DMS114 treated with DMSO at 0.1 percent for 48 hours (cell line): ENCODE measurements at regions not wholly inside any gene's neighbourhood (a gene's known extent, or its start where the extent isn't known, plus 50 kb on each side); places are given as distances from the start of the nearest gene placed in this dataset.

Experiments
- DNase-seq: peaks from one replicate; lab custom pipeline; 2025; ENCODE audit not compliant: unreplicated experiment; lab: John Stamatoyannopoulos, UW

DNA sequence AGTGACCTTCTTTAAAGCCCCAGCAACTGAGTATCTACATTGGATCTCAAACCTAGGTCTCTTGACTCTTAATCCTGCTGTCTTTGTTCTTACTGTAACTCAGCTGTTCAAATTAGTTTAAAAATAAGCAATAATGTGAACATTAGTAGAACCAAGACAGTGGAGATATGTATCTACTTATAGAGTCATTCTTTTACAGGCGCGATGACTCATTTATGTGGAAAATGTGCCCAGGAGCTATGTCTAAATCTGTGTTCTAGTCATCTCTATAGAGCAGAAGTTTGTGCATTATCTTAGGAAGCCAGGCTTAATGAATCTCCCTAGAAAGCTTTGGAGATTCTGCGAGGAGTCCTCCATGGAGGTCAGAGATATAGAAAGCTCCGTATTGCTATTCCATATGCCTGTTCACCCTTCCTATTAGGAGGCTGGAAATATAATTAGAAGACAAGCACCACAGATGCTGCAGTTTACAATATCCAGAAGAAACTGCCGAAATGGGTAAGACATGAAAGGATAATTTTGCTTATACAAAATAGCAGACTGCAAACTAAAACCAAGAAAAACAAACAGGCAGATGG is 211.6 kb downstream of the TRIB2 start:
- DNase-seq = no peak

- DNase-seq = no peak
These were observed 212.2 kb downstream of the TRIB2 start for GRCh38 chr2:12928775-12929401.

DNA sequence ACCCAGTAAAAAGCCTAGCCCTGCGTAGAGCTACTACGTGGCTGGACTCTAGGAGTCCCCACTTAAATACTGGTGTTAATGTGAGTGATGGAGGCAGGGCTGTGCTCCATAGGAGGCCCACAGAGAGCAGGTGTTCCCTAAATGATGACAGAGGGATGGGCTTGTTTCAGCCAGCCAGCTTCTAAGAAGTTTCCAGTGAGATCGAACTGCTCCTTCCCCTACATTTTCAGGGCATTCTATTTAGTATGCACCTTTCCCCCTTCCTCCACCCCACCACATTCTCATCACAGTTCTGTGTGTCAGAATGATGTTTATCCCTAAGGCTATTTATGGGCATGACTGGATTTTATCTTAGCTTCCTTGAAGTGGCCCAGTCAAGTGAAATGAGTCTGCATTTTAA is 213.0 kb downstream of the TRIB2 start:
- DNase-seq = no peak

DNA sequence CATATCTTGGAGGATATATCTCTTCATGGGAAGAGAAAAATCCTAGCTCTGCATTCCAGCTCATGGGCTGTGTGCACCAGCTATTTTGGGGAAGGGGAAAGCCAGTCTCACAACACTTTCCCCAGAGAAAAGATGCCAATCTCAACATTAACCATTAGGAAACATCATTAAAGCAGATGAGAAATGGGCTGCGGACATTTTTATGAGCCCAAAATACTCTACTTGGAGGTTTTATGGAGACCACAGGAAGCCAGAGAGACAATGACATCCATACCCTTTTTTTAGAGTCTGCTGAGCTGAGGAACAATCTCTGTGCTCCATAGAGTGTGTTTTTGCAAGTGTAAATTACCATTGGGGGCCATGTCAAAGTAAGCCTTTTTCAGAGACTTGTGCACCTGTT is 213.7 kb downstream of the TRIB2 start:
- no peak for DNase-seq

DNA sequence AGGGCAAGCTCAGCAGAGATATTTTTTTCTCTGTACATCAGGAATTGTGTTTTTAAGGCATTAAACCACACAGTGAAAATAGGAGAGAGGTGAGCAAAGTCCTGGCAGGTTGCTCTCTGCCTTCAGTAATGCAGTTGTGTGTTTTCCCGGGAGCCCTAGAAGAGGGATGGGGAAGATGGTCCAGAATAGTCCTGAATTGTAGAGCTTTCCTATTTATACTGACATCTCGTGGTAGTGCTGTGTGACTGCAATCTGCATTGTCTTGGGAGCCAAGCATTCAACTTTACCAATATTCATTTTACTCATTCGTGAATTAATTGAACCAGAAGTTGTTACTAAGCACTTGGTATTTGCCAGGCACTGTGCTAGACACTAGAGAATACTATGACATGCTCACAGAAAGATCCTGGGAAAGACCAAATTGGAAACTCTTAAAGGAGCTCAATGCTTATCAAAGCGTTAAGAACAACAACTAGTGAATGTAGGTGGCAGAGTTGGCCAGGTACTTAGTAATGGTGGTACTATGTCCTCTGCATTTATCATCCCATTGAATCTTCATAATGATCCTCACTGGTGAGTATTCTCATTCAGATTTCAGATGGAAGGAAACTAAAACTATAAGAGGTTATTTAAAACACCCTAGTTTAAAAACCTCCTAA is 214.6 kb downstream of the TRIB2 start:
- DNase-seq = peak; percentile 38

DNA sequence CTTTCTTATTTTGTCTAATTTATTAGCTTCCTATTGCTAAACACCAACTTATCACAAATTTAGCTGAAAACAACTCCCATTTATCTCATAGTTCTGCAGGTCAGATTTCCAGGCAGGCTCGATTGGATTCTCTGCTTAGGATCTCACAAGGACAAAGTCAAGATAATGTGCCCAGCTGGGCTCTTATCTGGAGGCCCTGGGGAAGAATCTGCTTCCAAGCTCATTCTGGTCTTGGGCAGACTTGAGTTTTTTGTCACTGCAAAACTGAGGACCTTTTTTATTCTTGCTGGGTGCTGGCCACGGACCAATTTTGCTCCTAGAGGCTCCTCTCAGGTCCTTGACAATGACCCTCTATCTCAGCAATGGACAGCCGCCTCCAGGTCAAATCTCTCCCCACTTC is 215.5 kb downstream of the TRIB2 start:
- DNase-seq = no peak

- no peak for DNase-seq
These were observed 217.5 kb downstream of the TRIB2 start for GRCh38 chr2:12934146-12934756.

DNA sequence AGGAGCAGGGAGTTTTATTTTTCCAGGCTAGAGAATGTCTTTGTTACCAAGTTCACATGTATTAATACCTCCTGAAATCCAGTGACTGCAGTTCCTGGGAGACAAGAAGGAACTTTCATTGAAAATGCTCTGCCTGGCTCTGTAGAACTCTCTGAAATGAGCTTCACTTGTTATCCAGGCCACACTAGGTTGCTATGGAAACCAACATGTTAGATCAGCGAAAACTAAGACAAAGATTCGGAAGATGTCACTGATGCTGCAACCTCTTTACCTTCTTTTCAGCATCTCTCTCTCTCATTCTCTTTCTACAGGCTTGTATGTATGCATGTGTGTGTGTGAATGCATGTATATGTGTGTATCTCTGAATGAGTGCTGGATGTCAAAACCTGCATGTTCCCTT is 218.5 kb downstream of the TRIB2 start:
- DNase-seq = no peak

GRCh38 chr2:12935796-12936195 is 219.1 kb downstream of the TRIB2 start:
- no peak for DNase-seq

DNA sequence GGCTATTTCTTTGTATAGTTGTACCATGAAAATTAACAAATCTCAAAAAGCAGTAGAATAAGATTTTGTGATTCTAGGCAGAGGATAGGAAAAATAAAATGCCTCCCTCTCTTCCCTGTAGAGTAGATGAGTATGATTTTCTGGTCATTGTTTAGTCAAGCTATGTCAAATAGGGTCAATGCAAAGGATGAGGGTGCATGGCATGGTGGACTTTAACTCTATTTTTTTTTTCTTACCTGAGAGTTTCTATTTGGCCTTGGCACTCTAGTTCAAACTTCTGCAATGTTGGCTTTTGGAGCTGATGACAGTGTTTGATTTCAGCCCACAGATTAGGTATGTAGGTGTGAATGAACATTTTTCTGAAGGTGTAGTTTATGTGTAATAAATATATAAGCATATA is 224.5 kb downstream of the TRIB2 start:
- DNase-seq = no peak

DNA sequence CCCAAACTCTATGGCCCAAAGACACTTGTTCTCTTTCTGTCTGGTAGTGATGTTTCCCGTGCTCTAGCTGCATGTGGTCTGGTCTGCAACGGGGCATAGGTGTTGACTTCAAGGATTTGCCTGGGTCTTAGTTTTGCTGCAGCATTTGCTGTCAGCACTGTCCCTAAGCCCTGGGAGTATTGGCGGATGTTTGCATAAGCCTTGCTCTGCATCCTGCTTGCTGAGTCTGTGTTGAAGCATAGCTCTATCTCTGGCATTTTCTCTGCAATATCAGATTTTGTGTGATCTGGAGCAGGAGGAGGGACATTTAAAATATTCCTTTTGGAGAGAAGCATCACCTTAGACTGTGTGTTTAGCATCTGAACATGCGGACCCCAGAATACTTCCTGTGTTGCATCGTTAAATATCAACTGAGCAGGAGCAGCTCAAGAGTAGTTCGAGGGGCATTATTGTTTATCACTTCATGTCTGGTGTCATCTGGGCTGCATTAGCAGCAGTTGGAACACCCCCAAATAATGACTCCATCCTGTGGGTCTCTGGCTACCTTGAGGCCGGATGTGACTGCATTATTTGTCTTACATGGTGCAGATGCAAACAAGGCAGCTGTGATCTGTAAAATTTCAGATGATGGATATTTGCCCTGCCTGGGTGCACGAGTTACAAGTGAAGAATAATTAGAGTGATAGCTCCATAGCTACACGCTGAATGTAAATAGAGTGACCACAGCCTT is 231.7 kb downstream of the TRIB2 start:
- DNase-seq = no peak

GRCh38 chr2:12948961-12949353 is 232.2 kb downstream of the TRIB2 start:
- DNase-seq = no peak

- no peak for DNase-seq
These were observed 232.7 kb downstream of the TRIB2 start for GRCh38 chr2:12949406-12949805.

DNA sequence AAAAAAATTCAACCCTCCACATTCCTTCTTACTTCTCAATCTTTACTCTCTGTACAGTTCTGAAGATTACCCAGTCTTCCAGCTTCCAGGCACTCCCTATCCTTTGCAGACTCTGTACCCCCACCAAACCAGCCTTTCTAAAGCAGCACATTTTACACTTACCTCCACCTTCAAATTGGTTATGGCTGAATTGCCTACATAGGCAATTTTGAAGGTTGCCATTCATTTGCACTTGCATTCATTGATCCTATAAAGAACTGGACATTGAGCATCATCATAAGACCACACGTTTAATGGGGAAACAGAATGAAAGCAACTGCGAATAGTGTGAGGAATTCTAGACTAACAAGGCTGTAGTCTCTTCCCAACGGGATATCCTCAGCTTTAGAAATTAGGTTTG is 233.4 kb downstream of the TRIB2 start:
- no peak for DNase-seq

DNA sequence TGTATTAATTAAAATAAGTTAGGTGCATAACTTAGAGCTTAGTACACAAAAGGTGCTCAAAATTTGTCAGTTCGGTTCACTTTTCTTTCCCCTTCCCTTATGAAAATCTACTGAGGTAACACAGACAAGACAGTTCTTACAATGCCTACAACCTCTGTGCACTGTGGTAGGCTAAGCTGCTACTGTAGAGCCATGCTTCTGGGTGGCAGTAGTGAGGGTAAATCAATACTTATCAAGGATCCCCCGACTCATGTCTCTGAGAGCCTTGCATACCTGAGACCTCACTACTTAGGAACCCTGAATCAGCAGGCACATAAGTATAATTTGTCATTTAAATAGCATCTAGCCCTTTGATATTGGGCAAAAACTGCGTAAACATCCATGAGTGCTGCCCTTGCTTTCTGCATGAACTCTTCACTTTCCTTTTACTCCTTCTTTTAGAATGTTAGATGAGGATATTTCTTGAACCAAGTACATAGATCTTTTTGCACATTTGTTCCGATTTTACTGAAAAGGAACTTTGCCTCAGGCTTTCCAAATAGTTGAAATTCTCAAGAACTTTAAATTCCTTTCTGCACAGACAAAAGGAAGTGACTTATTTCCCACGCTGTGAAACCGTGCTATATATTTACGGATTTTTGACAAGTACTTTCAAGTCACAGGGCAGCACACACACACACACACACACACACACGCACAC is 234.4 kb downstream of the TRIB2 start:
- no peak for DNase-seq

GRCh38 chr2:12951657-12951973 is 234.9 kb downstream of the TRIB2 start:
- DNase-seq = no peak

DNA sequence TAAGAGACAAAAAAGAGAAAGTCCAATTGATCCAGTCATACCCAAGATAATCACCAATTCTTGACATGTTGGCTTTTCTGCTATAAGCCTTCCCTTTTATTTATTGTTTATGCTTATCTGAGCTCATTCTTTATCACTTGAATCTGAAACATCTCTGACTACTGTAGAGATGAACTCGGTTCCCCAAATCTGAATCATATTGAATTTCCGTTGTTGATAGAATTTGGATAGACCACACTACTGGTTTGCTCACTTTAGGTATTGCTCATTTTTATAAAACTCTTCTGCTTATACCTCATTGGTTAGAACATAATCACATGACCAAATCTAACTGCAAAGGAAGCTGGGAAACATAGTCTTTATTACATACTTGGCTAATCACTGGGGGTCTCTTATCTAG is 236.9 kb downstream of the TRIB2 start:
- DNase-seq = no peak

DNA sequence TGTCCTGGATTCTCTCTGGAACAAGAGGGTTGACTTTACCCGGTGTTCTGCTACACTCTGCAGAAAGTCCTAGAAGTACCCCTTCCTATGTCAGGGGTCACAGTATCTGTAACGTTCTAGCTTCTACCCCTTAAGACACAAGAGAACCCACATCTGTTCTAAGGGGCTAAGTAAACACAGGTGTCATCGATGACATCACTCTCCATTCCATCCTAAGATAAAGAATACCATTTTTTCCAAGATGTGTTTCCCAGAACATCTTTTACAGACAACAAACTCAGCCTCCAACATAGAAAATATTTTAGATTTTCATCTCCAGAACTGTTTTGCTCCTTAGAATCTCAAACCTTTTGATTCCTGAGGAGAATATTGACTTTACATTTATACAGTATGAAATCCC is 239.1 kb downstream of the TRIB2 start:
- DNase-seq = no peak

GRCh38 chr2:12957251-12957650 is 240.5 kb downstream of the TRIB2 start:
- no peak for DNase-seq

DNA sequence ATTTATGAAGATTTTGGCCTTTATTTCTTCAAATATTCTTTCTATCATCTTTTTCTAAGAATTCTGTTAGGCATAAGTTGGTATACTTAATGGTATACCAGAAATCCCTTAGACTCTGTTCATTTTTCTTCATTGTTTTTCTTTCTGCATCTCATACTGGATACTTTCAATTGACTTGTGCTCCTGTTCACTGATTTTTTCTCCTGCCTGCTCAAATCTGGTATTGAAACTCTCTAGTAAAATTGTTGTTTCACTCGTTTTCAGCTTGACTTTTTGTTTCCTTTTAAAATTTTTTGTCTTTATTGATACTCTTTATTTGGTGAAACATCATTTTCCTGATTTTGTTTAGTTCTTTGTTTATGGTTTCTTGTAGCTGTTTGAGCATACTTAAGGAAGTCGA is 243.2 kb downstream of the TRIB2 start:
- DNase-seq = no peak

- no peak for DNase-seq
These were observed 243.9 kb downstream of the TRIB2 start for GRCh38 chr2:12960671-12961070.
